ENCODE measurements at regions not wholly inside any gene's neighbourhood (a gene's known extent, or its start where the extent isn't known, plus 50 kb on each side); places are given as distances from the start of the nearest gene placed in this dataset.
"Not testable (repeated sequence)": the region's sequence is repeated elsewhere in the genome, so short reads cannot be mapped to it uniquely, and the experiment has no call there.

DNA sequence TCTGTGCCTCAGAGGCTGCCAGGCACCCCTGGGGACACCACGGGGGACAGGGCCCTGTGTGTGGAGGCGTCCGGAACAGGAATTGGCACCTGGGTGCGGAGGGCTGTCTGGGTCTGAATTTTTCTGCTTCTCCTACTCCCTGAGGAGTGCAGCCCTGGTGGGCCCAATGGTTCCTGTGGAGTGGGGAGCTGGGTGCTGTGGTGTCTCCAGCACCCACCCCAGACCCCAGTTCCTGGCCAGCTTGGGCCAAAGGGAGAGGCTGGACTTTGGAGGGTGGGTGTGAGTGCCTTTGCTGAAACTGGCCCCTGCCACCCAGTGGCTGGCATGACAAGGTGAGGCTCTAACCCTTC, 240.6 kb downstream of the GOLGA6L6 start:
- H3K79me1 ChIP-seq (ENCODE audit: low read depth in 1 of 2, low read length in 2 of 2); H2BK20ac ChIP-seq (ENCODE audit: low read depth, low read length); DNase-seq; dilution Hi-C loops (cut with HindIII; ENCODE audit: low sequenced_read_pairs, unreplicated experiment); H3K4ac ChIP-seq (ENCODE audit: low read depth, low read length); H3K23ac ChIP-seq (ENCODE audit: low read depth, low read length); H2BK120ac ChIP-seq (ENCODE audit: low read depth, low read length); H4K20me1 ChIP-seq (ENCODE audit: insufficient read depth, low read length); H3K4me1 ChIP-seq (ENCODE audit: control insufficient read depth, insufficient read depth, low read length); H3K4me3 ChIP-seq (ENCODE audit: insufficient read depth, low read depth, low read length); POLR2A ChIA-PET (ENCODE audit: unreplicated experiment); in situ Hi-C loops (cut with MboI; ENCODE audit: low sequenced_read_pairs); H3K56ac ChIP-seq (ENCODE audit: extremely low read depth, insufficient read depth, low read length); CTCF ChIA-PET; H4K5ac ChIP-seq (ENCODE audit: low read depth, low read length); H3K27ac ChIP-seq (ENCODE audit: insufficient read depth, low read length); H3K14ac ChIP-seq (replicated peaks; ENCODE audit: low read depth, low read length); H3K4me2 ChIP-seq (ENCODE audit: low read depth, low read length); H4K8ac ChIP-seq (ENCODE audit: low read depth in 2 of 2, low read length in 2 of 2); intact Hi-C loops (cut with micrococcal nuclease); H3K9me1 ChIP-seq (ENCODE audit: insufficient read depth, low read length); H2AK9ac ChIP-seq (replicated peaks; ENCODE audit: low read depth, low read length, poor library complexity); H3K36me3 ChIP-seq (ENCODE audit: control insufficient read depth, insufficient read depth, low read length); H3K9ac ChIP-seq (ENCODE audit: low read depth, low read length); ATAC-seq (ENCODE audit: low read depth); BruUV-seq (replicated peaks); H4K91ac ChIP-seq (ENCODE audit: insufficient read depth, low read depth, low read length); H2AK5ac ChIP-seq (ENCODE audit: low read depth, low read length); H2BK15ac ChIP-seq (ENCODE audit: low read depth, low read length); H3K18ac ChIP-seq (ENCODE audit: low read depth, low read length); H2BK5ac ChIP-seq (ENCODE audit: low read depth, low read length, poor library complexity, severe bottlenecking); H3K27me3 ChIP-seq (ENCODE audit: control insufficient read depth, insufficient read depth, low read length); H2AFZ ChIP-seq (replicated peaks; ENCODE audit: low read length, poor library complexity): not testable (repeated sequence)
- peaks cover 41% of the 10 kb centered on the region for H3K9me3 ChIP-seq (ENCODE audit: control insufficient read depth, insufficient read depth, low read length)
- 73% methylated on average over 4 of the region's 4 CpGs; no CpG with 5 or more reads in 1 of the 2 experiments for WGBS, 2 experiments (ENCODE audit: extremely low coverage in 2 of 2, insufficient read length in 1 of 2)

- H2BK15ac ChIP-seq (ENCODE audit: low read depth, low read length); H4K5ac ChIP-seq (ENCODE audit: low read depth, low read length); H3K9me1 ChIP-seq (ENCODE audit: insufficient read depth, low read length); H3K4ac ChIP-seq (ENCODE audit: low read depth, low read length); H3K4me2 ChIP-seq (ENCODE audit: low read depth, low read length); in situ Hi-C loops (cut with MboI; ENCODE audit: low sequenced_read_pairs); H4K20me1 ChIP-seq (ENCODE audit: insufficient read depth, low read length); DNase-seq; H2BK120ac ChIP-seq (ENCODE audit: low read depth, low read length); H4K91ac ChIP-seq (ENCODE audit: insufficient read depth, low read depth, low read length); intact Hi-C loops (cut with micrococcal nuclease); H3K56ac ChIP-seq (ENCODE audit: extremely low read depth, insufficient read depth, low read length); ATAC-seq (ENCODE audit: low read depth); H2BK20ac ChIP-seq (ENCODE audit: low read depth, low read length); H3K4me3 ChIP-seq (ENCODE audit: insufficient read depth, low read depth, low read length); H4K8ac ChIP-seq (ENCODE audit: low read depth in 2 of 2, low read length in 2 of 2); H3K14ac ChIP-seq (replicated peaks; ENCODE audit: low read depth, low read length); CTCF ChIA-PET; H2AFZ ChIP-seq (replicated peaks; ENCODE audit: low read length, poor library complexity); H2BK5ac ChIP-seq (ENCODE audit: low read depth, low read length, poor library complexity, severe bottlenecking); H3K18ac ChIP-seq (ENCODE audit: low read depth, low read length); H2AK5ac ChIP-seq (ENCODE audit: low read depth, low read length); H3K36me3 ChIP-seq (ENCODE audit: control insufficient read depth, insufficient read depth, low read length); H3K79me1 ChIP-seq (ENCODE audit: low read depth in 1 of 2, low read length in 2 of 2); H3K23ac ChIP-seq (ENCODE audit: low read depth, low read length); H2AK9ac ChIP-seq (replicated peaks; ENCODE audit: low read depth, low read length, poor library complexity); dilution Hi-C loops (cut with HindIII; ENCODE audit: low sequenced_read_pairs, unreplicated experiment); POLR2A ChIA-PET (ENCODE audit: unreplicated experiment); BruUV-seq (replicated peaks); H3K4me1 ChIP-seq (ENCODE audit: control insufficient read depth, insufficient read depth, low read length); H3K27me3 ChIP-seq (ENCODE audit: control insufficient read depth, insufficient read depth, low read length); H3K27ac ChIP-seq (ENCODE audit: insufficient read depth, low read length); H3K9ac ChIP-seq (ENCODE audit: low read depth, low read length): not testable (repeated sequence)
- 80% methylated on average over 13 of the region's 19 CpGs; no CpG with 5 or more reads in 1 of the 2 experiments for WGBS, 2 experiments (ENCODE audit: extremely low coverage in 2 of 2, insufficient read length in 1 of 2)
- H3K9me3 ChIP-seq (ENCODE audit: control insufficient read depth, insufficient read depth, low read length) = peaks cover 42% of the 10 kb centered on the region
Measured at GRCh38 chr15:20300351-20301040, 241.1 kb downstream of the GOLGA6L6 start.
